ENCODE measurements at regions not wholly inside any gene's neighbourhood (a gene's known extent, or its start where the extent isn't known, plus 50 kb on each side); places are given as distances from the start of the nearest gene placed in this dataset.
"Not testable (repeated sequence)": the region's sequence is repeated elsewhere in the genome, so short reads cannot be mapped to it uniquely, and the experiment has no call there.

GRCh38 chr1:234837713-234838112, 227.7 kb upstream of the IRF2BP2 start:
- no peak for DNase-seq

DNA sequence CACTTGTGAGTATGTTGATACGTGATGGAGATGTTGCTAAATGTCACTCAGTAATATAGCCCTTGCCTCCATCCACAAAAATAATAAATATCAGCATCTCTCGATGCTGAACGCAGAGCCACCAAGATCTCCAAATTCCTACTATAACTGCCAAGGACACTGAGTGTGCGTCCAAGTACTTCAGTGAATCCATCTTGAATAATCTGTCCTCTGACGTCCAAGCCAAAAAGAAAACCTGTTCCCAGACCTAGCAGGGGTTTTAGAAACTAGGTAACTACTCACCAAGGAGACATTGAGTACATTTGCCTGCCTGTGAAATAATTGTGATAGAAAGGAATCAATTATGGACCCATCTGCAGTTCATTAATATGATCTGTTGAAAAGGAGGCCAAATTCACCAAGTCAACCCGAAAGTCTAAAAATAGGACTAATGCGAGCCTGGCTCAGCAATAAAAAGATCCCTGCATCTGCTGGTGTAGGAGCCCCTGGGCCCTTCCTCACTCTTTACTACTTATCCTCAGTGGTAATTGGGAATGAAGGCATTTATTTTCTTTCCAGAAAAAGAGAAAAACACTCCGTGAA, 226.9 kb upstream of the IRF2BP2 start:
- no peak for DNase-seq

DNA sequence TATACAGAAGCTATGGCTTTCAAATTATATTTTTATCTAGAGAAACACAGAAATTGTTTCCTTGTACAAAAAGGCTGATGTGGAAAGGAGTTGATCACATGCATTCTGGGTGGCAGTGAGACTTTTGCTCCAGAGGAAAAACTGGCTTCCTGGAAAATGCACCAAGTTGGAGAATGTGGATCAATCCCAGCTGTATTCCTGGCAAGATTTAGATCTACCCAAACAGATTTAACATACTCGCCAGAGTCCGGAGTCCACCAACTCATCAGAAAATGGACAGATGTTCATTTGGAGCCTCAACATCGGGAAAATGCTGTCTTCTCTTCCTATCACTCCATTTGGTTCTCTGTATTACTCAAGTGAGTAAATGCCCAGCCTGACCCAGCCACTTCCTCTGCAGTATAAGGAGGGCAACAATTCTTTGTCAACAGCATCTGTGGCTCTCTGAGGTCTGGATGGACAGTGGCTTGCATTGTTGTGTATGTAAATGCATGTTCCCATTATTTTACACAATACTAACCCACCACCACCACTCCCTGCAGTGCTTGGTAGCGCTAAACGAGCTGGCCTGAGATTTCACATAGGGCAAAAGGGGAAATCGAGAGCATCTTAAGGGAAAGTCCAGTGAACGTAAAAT, 226.2 kb upstream of the IRF2BP2 start:
- no peak for DNase-seq

DNA sequence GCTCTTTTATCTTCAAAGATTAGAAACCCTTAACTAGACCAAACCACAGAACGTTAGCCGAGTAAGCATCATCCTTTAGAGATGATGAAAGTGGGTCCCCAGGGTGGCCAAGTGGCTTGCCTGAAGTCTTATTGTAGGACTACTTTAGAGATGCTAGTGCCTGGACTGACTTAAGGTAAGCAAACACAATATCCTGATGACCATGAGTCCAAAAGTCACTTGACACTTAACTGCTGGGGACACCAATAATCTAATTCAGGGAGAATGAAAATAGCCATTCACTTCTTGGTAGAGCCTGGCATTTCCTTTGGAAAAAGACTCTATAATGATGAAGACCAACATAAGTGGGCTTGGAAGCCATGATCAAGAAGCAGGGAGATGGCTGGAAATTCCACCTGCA, 225.3 kb upstream of the IRF2BP2 start:
- DNase-seq = no peak

GRCh38 chr1:234833646-234834045, 223.7 kb upstream of the IRF2BP2 start:
- no peak for DNase-seq

DNA sequence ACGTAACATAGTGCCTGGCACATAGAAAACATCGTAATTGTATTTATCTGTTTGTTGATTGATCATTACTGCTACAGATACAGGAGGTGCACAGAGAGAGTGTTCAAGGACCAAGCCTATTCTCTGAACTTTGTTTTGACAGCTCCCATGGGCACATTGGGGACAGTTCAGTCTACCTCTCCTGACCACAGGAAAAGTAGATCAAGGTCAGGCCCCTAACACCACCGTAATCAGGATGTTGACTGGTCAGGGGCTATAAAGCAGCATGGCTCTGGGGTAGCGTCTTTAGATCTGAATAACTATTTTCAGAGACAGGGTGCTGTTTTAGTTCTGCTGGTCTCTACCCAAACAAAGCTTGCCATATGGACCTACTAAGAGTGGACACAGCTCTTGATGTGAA, 223.1 kb upstream of the IRF2BP2 start:
- DNase-seq = no peak

- no peak for DNase-seq
These were observed 217.7 kb upstream of the IRF2BP2 start for GRCh38 chr1:234827656-234828055.

- DNase-seq = no peak
These were observed 217.2 kb upstream of the IRF2BP2 start for GRCh38 chr1:234827181-234827580.

GRCh38 chr1:234826352-234826751, 216.4 kb upstream of the IRF2BP2 start:
- no peak for DNase-seq

GRCh38 chr1:234825498-234826165, 215.7 kb upstream of the IRF2BP2 start:
- no peak for DNase-seq

- DNase-seq = not testable (repeated sequence)
These were observed 214.9 kb upstream of the IRF2BP2 start for GRCh38 chr1:234824836-234825235.

DNA sequence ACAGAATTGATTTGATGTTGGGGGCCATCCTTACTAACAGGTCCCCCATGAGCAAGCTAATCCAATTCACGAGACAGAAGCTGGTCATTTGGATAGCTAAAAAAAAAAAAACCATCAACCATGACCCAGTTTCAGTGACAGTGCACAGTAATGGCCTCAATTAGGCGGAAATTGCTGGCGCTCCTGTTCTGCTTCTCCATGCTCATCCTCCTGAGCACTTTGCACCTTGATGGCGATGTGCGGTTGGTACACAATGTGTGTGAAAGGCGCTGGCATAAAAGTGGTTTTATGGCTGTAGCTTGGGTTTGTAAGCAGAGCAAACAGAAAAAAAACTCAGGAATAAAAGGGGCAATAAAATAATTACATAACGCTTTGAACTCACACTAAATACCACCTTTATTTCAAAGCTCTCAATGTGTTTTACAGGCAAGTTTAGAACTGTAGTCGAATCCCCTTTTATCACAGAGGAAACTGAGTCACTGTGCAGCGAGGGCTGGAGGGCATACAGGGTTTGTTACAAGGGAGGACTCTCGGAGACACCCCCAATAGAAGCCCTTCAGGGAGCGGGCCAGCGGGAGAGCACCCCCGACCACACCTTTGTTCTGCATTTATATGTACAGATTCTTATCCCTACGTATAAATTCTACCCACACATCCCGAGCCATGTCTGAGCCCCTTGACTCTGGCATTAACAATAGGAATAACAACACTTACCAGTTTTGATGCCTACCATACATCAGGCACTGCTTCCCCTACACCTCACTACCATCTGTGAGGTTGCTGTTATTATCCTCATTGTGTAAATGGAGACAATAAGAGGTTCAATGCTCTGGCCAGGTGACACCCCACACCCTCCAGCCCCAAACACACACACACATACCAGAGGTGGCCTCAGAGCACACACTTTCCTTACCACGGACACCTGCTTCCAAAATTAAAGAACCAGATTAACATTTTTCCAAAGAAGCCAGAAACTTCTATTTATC, 213.5 kb upstream of the IRF2BP2 start:
- DNase-seq = no peak

GRCh38 chr1:234821840-234822239, 211.9 kb upstream of the IRF2BP2 start:
- DNase-seq = no peak

DNA sequence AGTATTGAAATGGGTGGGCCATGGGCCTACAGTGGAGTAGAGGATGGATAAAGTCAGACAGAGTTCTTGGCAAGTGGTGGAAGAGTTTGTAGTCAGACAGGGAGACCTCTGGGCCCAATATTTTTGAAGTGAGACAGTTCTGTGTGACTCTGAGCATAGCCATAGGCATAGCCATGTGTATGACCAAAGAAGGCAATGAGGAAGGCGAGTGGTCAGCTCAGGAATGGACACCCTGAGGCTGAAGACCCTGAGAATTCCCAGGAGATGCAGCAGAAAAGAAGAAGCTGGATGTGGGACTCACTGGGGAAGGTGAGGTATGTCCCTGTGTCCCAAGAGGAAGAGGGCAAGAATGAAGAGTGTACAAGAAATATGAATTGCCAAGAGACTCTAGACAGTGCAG, 210.6 kb upstream of the IRF2BP2 start:
- no peak for DNase-seq

- DNase-seq = not testable (repeated sequence)
These were observed 209.9 kb upstream of the IRF2BP2 start for GRCh38 chr1:234819845-234820244.

DNA sequence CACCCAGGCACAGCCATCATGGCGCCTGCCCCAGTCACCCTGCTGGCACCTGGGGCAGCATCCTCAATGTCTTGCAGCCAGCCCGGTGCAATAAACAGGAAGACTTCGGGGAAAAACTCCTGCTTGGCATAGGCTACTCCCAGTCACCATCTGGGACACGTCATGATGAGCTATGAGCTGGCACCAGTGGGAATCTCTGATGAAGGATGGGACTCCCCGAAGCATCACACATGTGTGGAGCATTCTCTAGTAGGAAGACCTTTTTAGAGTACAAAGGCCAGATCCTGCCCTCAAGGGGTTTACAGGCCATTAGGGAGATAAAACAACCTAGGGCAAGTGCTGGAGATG, 208.0 kb upstream of the IRF2BP2 start:
- DNase-seq = not testable (repeated sequence)

GRCh38 chr1:234817313-234818039, 207.5 kb upstream of the IRF2BP2 start:
- not testable (repeated sequence) for DNase-seq

GRCh38 chr1:234816864-234817263, 206.9 kb upstream of the IRF2BP2 start:
- not testable (repeated sequence) for DNase-seq

- not testable (repeated sequence) for DNase-seq
These were observed 206.3 kb upstream of the IRF2BP2 start for GRCh38 chr1:234816186-234816851.

GRCh38 chr1:234815295-234815815, 205.4 kb upstream of the IRF2BP2 start:
- DNase-seq = not testable (repeated sequence)

DNA sequence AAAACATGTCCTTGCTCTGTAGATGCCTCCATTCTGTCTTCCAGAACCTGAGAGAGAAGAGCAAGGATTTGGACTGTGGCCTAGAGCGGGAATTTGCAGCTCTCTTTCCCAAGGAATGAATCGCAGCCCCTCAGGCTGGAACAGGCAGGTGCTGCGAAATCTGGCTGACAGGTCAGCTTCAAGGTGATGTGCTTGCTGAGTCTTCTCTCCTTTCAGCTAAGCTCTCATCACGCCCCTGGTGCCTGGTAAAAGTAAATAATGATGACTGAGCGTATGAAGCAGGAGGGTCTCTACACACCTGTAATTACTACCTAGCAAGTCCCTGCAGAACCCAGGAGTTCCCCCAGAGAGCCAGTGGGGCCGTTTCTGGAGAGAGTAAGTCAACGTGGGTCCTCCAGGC, 204.3 kb upstream of the IRF2BP2 start:
- not testable (repeated sequence) for DNase-seq

- DNase-seq = not testable (repeated sequence)
These were observed 201.8 kb upstream of the IRF2BP2 start for GRCh38 chr1:234811824-234812223.
